Spinal cord (tissue), 9 donors: ENCODE measurements at regions not wholly inside any gene's neighbourhood (a gene's known extent, or its start where the extent isn't known, plus 50 kb on each side); places are given as distances from the start of the nearest gene placed in this dataset.
"Not testable (repeated sequence)": the region's sequence is repeated elsewhere in the genome, so short reads cannot be mapped to it uniquely, and the experiment has no call there.

Experiments used
- DNase-seq, 6 donors: peaks; one replicate each; pipeline versions ENCODE4 v3.0.0 to v3.0.0-alpha.2; 2013 to 2015; ENCODE audit warnings: low spot score in 6 of 6, low read depth in 4 of 6
- H3K27ac ChIP-seq: one replicate; pipeline ENCODE4 v1.5.1; 2013; ENCODE audit warnings: low read depth, low read length, control low read depth
- H3K27me3 ChIP-seq: one replicate; pipeline ENCODE4 v1.6.1; 2013; ENCODE audit warnings: low read length; ENCODE audit not compliant: control insufficient read depth, insufficient read depth
- H3K36me3 ChIP-seq: one replicate; pipeline ENCODE4 v1.6.1; 2013; ENCODE audit warnings: low read length; ENCODE audit not compliant: control insufficient read depth, insufficient read depth
- H3K4me1 ChIP-seq: one replicate; pipeline ENCODE4 v1.6.1; 2013; ENCODE audit warnings: low read length; ENCODE audit not compliant: control insufficient read depth, insufficient read depth
- H3K4me3 ChIP-seq: one replicate; pipeline ENCODE4 v1.5.1; 2013; ENCODE audit warnings: low read depth, low read length, control low read depth
- H3K9me3 ChIP-seq: one replicate; pipeline ENCODE4 v1.6.1; 2013; ENCODE audit warnings: low read length; ENCODE audit not compliant: control insufficient read depth, insufficient read depth
- WGBS: methylation state at CpG from one replicate; pipeline ENCODE4 v1.1.5; 2013; ENCODE audit warnings: missing lambda C conversion rate; ENCODE audit not compliant: insufficient coverage; 5-methylcytosine and 5-hydroxymethylcytosine counted together
- donor health status: healthy.

- H3K27ac ChIP-seq: no peak overlapping the region
- no peaks in the 10 kb centered on the region for H3K9me3 ChIP-seq
- H3K36me3 ChIP-seq: no peaks in the 10 kb centered on the region
- H3K4me3 ChIP-seq: no peak overlapping the region
- WGBS: no CpG with 5 or more reads among the region's 2 CpGs
- no peaks in the 10 kb centered on the region for H3K27me3 ChIP-seq
- no peaks in the 10 kb centered on the region for H3K4me1 ChIP-seq
- DNase-seq: no peak
Measured at GRCh38 chr4:161279095-161279494, 884.7 kb downstream of the FSTL5 start.

DNA sequence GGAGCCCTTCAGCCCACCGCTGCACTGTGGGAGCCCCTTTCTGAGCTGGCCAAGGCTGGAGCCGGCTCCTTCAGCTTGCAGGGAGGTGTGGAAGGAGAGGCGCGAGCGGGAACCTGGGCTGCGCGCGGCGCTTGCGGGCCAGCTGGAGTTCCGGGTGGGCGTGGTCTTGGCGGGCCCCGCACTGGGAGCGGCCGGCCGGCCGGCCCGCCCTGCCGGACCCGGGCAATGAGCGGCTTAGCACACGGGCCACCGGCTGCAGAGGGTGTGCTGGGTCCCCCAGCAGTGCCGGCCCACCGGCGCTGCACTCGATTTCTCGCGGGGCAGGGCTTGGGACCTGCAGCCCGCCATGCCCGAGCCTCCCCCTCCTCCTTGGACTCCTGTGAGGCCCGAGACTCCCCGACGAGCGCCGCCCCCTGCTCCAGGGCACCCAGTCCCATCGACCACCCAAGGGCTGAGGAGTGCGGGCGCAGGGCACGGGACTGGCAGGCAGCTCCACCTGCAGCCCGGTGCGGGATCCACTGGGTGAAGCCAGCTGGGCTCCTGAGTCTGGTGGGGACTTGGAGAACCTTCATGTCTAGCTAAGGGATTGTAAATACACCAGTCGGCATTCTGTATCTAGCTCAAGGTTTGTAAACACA lies 886.5 kb downstream of the FSTL5 start:
- not testable (repeated sequence) for H3K9me3 ChIP-seq, DNase-seq, H3K27me3 ChIP-seq, H3K4me1 ChIP-seq, H3K36me3 ChIP-seq, H3K27ac ChIP-seq, H3K4me3 ChIP-seq
- WGBS: 99% methylated on average over 40 of the region's 44 CpGs

DNA sequence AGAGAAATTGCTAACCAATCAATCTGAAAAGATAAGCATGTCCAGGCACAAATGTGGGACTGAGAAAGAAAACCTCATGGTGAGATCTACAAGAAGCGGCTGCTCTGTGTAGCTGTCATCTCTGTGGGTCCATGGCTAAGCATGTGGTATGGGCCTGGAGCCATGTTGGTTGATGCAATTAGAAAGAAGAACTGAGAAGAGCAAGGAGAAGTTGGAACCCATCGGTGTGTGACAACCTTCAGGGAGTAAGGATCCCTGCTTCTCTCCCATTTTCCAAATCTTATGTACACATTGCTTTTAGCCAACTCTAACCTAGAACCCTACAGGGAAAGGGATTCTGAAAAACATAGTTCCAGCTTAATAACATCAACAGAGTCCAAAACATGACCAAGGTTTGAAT lies 890.2 kb downstream of the FSTL5 start:
- WGBS: no CpG with 5 or more reads among the region's 2 CpGs
- Histone ChIP-seq H3K4me1 (no peaks in the 10 kb centered on the region), H3K27ac (no peak overlapping the region), H3K4me3 (no peak overlapping the region), H3K36me3 (no peaks in the 10 kb centered on the region), H3K27me3 (no peaks in the 10 kb centered on the region), H3K9me3 (no peaks in the 10 kb centered on the region)
- DNase-seq: no peak

- H3K4me3 ChIP-seq: no peak overlapping the region
- WGBS: no CpG with 5 or more reads among the region's 1 CpG
- no peaks in the 10 kb centered on the region for H3K36me3 ChIP-seq
- H3K27me3 ChIP-seq: no peaks in the 10 kb centered on the region
- H3K4me1 ChIP-seq: no peaks in the 10 kb centered on the region
- H3K9me3 ChIP-seq: peaks cover 11% of the 10 kb centered on the region
- no peak for DNase-seq
- H3K27ac ChIP-seq: no peak overlapping the region
Measured at GRCh38 chr4:161260819-161261218, 903.0 kb downstream of the FSTL5 start.

DNA sequence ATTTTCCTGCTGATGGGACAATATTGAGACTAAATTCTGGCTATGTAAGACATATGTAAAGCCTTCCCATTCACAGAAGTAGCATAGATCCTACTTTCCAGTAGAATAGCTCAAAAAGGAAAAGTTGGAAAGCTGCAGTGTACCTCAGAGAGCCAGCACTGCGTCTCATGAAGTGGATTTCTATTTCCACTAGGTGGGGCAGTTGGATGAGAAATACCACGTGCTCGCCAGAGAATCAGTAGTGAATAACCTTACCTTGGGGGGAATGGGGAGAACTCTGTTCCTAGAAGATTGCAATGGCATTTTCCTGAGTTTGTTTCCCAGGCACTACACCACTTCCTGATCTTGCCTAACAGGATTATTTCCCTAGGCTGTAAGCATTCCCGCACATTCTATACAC lies 907.1 kb downstream of the FSTL5 start:
- Histone ChIP-seq H3K4me3 (no peak overlapping the region), H3K27me3 (no peaks in the 10 kb centered on the region)
- no peak for DNase-seq

DNA sequence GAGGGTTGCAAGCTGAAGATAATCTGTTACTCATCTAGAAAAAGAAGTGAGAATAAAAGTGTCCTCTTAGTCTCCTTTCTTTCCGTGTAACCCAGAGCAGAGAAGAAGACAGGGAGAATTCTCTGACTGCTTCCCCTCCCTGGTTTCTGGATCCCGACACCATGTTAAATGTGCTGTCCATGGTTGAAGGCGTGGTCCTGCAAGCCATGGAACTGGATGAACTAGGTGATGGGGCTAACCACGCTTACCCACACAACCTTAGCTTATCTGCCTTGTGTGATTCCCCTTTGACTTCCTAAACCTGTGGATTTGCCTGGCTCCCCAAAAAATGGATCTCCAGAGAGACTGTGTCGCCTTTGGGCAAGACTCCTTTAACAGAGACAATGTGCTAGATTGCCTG lies 907.6 kb downstream of the FSTL5 start:
- peak in 2 of 6 donors; percentile 4 to 12 for DNase-seq
- Histone ChIP-seq H3K27me3 (no peaks in the 10 kb centered on the region), H3K36me3 (no peaks in the 10 kb centered on the region), H3K27ac (no peak overlapping the region), H3K9me3 (peaks cover 18% of the 10 kb centered on the region), H3K4me3 (no peak overlapping the region), H3K4me1 (no peaks in the 10 kb centered on the region)
- 96% methylated on average over 4 of the region's 5 CpGs for WGBS

More for the DNA sequence above, 907.1 kb downstream of the FSTL5 start:
- WGBS: 100% methylated on average over 1 of the region's 4 CpGs
- Histone ChIP-seq H3K36me3 (no peaks in the 10 kb centered on the region), H3K4me1 (no peaks in the 10 kb centered on the region), H3K9me3 (peaks cover 18% of the 10 kb centered on the region), H3K27ac (no peak overlapping the region)

GRCh38 chr4:161254375-161254774 lies 909.4 kb downstream of the FSTL5 start:
- H3K9me3 ChIP-seq: peaks cover 22% of the 10 kb centered on the region
- no peaks in the 10 kb centered on the region for H3K4me1 ChIP-seq
- H3K36me3 ChIP-seq: no peaks in the 10 kb centered on the region
- H3K4me3 ChIP-seq: no peak overlapping the region
- 88% methylated on average over 2 of the region's 3 CpGs for WGBS
- no peaks in the 10 kb centered on the region for H3K27me3 ChIP-seq
- H3K27ac ChIP-seq: no peak overlapping the region
- no peak for DNase-seq

- no peaks in the 10 kb centered on the region for H3K4me1 ChIP-seq
- no peak overlapping the region for H3K27ac ChIP-seq
- H3K36me3 ChIP-seq: no peaks in the 10 kb centered on the region
- WGBS: no CpG with 5 or more reads among the region's 6 CpGs
- H3K9me3 ChIP-seq: peaks cover 22% of the 10 kb centered on the region
- no peak overlapping the region for H3K4me3 ChIP-seq
- DNase-seq: no peak
- no peaks in the 10 kb centered on the region for H3K27me3 ChIP-seq
Measured at GRCh38 chr4:161252520-161253141, 911.2 kb downstream of the FSTL5 start.

DNA sequence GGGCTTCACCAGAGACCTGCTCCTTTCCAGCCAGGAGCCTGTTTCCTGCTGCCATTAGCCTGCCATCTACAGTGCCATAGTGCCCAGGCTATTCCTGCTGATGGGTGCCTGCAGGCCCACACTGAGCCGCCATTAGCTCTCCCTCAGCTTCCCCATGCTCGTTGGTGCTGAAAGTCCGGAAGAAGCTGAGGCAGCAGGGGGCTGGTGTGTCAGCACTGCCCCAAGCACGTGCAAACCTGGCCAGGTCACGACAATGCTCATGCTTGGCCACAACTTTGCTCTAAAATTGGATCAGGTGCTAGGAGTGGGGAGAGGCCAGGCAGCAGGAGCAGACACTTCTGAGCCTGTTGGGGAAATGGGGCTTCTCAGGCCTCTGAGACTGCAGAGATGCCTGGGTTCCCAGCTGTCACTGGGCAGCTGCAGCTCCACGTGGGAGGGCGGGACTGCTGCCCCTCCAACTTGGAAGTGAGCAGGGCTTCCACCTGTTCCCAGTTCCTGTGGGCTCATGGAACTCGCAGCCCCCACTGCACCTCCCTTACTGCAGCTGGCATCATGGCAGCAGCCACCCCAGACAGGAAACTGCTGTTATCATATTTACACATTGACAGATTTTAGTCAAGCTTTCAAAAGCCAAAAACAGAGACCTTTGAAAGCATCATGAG lies 913.9 kb downstream of the FSTL5 start:
- Histone ChIP-seq H3K4me1 (no peaks in the 10 kb centered on the region), H3K9me3 (peaks cover 8% of the 10 kb centered on the region), H3K27ac (no peak overlapping the region), H3K27me3 (no peaks in the 10 kb centered on the region), H3K36me3 (no peaks in the 10 kb centered on the region), H3K4me3 (no peak overlapping the region)
- DNase-seq: no peak
- 89% methylated on average over 8 of the region's 8 CpGs for WGBS

DNA sequence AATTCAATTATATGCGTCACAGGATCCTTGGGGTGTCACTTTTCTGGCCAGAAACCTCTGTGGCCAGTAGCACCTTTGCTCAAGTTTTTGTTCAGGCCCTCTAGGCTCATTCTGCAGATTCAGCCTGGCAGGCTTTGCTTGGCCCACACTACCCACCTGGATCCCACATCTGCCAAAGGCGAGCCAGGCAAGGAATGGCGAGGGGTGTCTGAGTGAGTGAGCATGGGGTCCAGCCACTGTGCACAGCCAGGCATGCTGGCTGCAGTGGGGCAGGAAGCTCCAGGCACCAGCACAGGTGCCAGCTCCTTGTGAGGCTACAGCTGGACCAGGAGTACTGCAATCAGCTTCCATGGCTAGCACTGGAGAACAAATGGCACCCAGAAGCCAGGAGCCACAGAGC lies 914.9 kb downstream of the FSTL5 start:
- 100% methylated on average over 2 of the region's 3 CpGs for WGBS
- H3K4me3 ChIP-seq: no peak overlapping the region
- no peaks in the 10 kb centered on the region for H3K27me3 ChIP-seq
- H3K9me3 ChIP-seq: peaks cover 5% of the 10 kb centered on the region
- H3K4me1 ChIP-seq: no peaks in the 10 kb centered on the region
- no peak for DNase-seq
- H3K27ac ChIP-seq: no peak overlapping the region
- no peaks in the 10 kb centered on the region for H3K36me3 ChIP-seq
